H1 (cell line): ENCODE measurements at regions not wholly inside any gene's neighbourhood (a gene's known extent, or its start where the extent isn't known, plus 50 kb on each side); places are given as distances from the start of the nearest gene placed in this dataset.

Experiments
- CTCF ChIA-PET: fragments of 300-600 bp; sonication (Branson Sonifier 250); formaldehyde crosslinking; loops from one replicate; lab custom pipeline; 2021; ENCODE audit not compliant: partially characterized antibody; lab: Charles Lee
- POLR2A ChIA-PET: fragments of 300-600 bp; sonication (Branson Sonifier 250); formaldehyde crosslinking; loops from one replicate; lab custom pipeline; 2021; ENCODE audit warnings: inconsistent platforms; ENCODE audit not compliant: partially characterized antibody; lab: Charles Lee
- DNase-seq, 2 experiments: peaks; one replicate each; pipeline versions ENCODE4 v3.0.0 to v3.0.0-alpha.2; 2010 to 2022; ENCODE audit warnings: low spot score in 2 of 2, low read depth in 1 of 2, mixed read lengths in 1 of 2
- FAIRE-seq: peaks from 2 replicates; lab custom pipeline; 2011; peaks lifted over from hg19 to GRCh38; lab: Jason Lieb, UNC
- H2AFZ ChIP-seq: 2 replicates; pipeline ENCODE4 v1.8.1; 2012; ENCODE audit warnings: low read length, inconsistent platforms
- H2AK5ac ChIP-seq: 2 replicates; pipeline ENCODE4 v1.6.1; 2013; ENCODE audit warnings: low read depth, low read length
- H2BK120ac ChIP-seq: replicated peaks from 2 replicates; pipeline ENCODE3; 2013; ENCODE audit warnings: low read depth, low read length, inconsistent platforms
- H2BK12ac ChIP-seq: 2 replicates; pipeline ENCODE4 v1.6.1; 2013; ENCODE audit warnings: low read depth, low read length
- H2BK15ac ChIP-seq: 2 replicates; pipeline ENCODE4 v1.6.1; 2013; ENCODE audit warnings: low read length
- H2BK20ac ChIP-seq: 2 replicates; pipeline ENCODE4 v1.6.1; 2013; ENCODE audit warnings: low read length
- H2BK5ac ChIP-seq: 2 replicates; pipeline ENCODE4 v1.6.1; 2013; ENCODE audit warnings: low read depth, low read length
- H3K14ac ChIP-seq: 2 replicates; pipeline ENCODE4 v1.6.1; 2013; ENCODE audit warnings: inconsistent platforms; ENCODE audit not compliant: insufficient read length
- H3K18ac ChIP-seq: 2 replicates; pipeline ENCODE4 v1.6.1; 2013; ENCODE audit warnings: low read length; ENCODE audit errors: extremely low read depth
- H3K23ac ChIP-seq: 2 replicates; pipeline ENCODE4 v1.6.1; 2013; ENCODE audit warnings: inconsistent platforms; ENCODE audit not compliant: insufficient read length
- H3K23me2 ChIP-seq: 2 replicates; pipeline ENCODE4 v1.6.1; 2013; ENCODE audit warnings: low read depth, low read length
- H3K27ac ChIP-seq: 2 replicates; pipeline ENCODE4 v1.6.1; 2011; ENCODE audit warnings: low read depth, low read length, inconsistent platforms
- H3K27me3 ChIP-seq, 4 experiments: replicated peaks in 1 of 4; 1 replicate in 1 of 4; 2 replicates in 3 of 4; pipeline versions ENCODE4 v1.6.1 to v1.8.1; 2011 to 2013; ENCODE audit warnings: low read length in 3 of 4, mild to moderate bottlenecking in 3 of 4, inconsistent platforms in 2 of 4, mixed read lengths in 2 of 4, moderate library complexity in 1 of 4; ENCODE audit not compliant: control insufficient read depth in 3 of 4, insufficient read depth in 3 of 4; ENCODE audit errors: extremely low read depth in 1 of 4
- H3K36me3 ChIP-seq, 4 experiments: 2 replicates each; pipeline versions ENCODE4 v1.6.1 to v1.8.1; 2011 to 2013; ENCODE audit warnings: mild to moderate bottlenecking in 4 of 4, low read length in 3 of 4, moderate library complexity in 2 of 4, control low read depth in 1 of 4, inconsistent platforms in 1 of 4; ENCODE audit not compliant: insufficient read depth in 4 of 4, control insufficient read depth in 2 of 4
- H3K4ac ChIP-seq: replicated peaks from 2 replicates; pipeline ENCODE3; 2013; ENCODE audit warnings: low read length, low read depth, mixed read lengths, inconsistent platforms; ENCODE audit not compliant: insufficient read length
- H3K4me1 ChIP-seq, 4 experiments: replicated peaks in 1 of 4; 1 replicate in 1 of 4; 2 replicates in 3 of 4; pipeline versions ENCODE4 v1.6.1 to v1.8.1; 2011 to 2013; ENCODE audit warnings: low read length in 3 of 4, inconsistent platforms in 2 of 4, mixed read lengths in 1 of 4; ENCODE audit not compliant: insufficient read depth in 4 of 4, control insufficient read depth in 3 of 4
- H3K4me2 ChIP-seq, 2 experiments: 2 replicates each; pipeline versions ENCODE4 v1.6.1 to v1.8.1; 2011 to 2013; ENCODE audit warnings: low read depth in 2 of 2, low read length in 2 of 2, control low read depth in 1 of 2, inconsistent platforms in 1 of 2, mild to moderate bottlenecking in 1 of 2; ENCODE audit not compliant: insufficient read depth in 1 of 2
- H3K4me3 ChIP-seq, 4 experiments: fragments of 200-600, 300-600 bp in 1 of 4; sonication (generic), shearing (Covaris generic), sonication (Bioruptor Twin) in 1 of 4; 2 replicates each; pipeline versions ENCODE4 v1.5.1 to v1.8.1; 2011 to 2016; ENCODE audit warnings: low read length in 4 of 4, low read depth in 3 of 4, control low read depth in 2 of 4, inconsistent platforms in 2 of 4, mild to moderate bottlenecking in 2 of 4, mixed read lengths in 1 of 4, moderate library complexity in 1 of 4; ENCODE audit not compliant: insufficient read depth in 2 of 4; ENCODE audit errors: extremely low read depth in 1 of 4
- H3K56ac ChIP-seq: replicated peaks from 2 replicates; pipeline ENCODE3; 2013; ENCODE audit warnings: low read depth, mild to moderate bottlenecking, mixed read lengths, low read length, inconsistent platforms; ENCODE audit not compliant: insufficient read length
- H3K79me1 ChIP-seq: 2 replicates; pipeline ENCODE4 v1.6.1; 2013; ENCODE audit warnings: low read depth, low read length, control low read depth
- H3K79me2 ChIP-seq, 2 experiments: 2 replicates each; pipeline versions ENCODE4 v1.6.1 to v1.8.1; 2012 to 2013; ENCODE audit warnings: low read length in 2 of 2, mild to moderate bottlenecking in 2 of 2, inconsistent platforms in 1 of 2; ENCODE audit not compliant: insufficient read depth in 2 of 2, control insufficient read depth in 1 of 2
- H3K9ac ChIP-seq, 4 experiments: replicated peaks in 1 of 4; 1 replicate in 1 of 4; 2 replicates in 3 of 4; pipeline versions ENCODE4 v1.6.1 to v1.8.1; 2011 to 2013; ENCODE audit warnings: low read depth in 3 of 4, low read length in 3 of 4, control low read depth in 2 of 4, mild to moderate bottlenecking in 2 of 4, moderate library complexity in 2 of 4, inconsistent platforms in 1 of 4; ENCODE audit errors: extremely low read depth in 1 of 4
- H3K9me3 ChIP-seq, 2 experiments: 2 replicates each; pipeline versions ENCODE4 v1.6.1 to v1.8.1; 2012 to 2013; ENCODE audit warnings: mild to moderate bottlenecking in 2 of 2, moderate library complexity in 2 of 2, control low read depth in 1 of 2, inconsistent platforms in 1 of 2, low read depth in 1 of 2, low read length in 1 of 2, mixed read lengths in 1 of 2; ENCODE audit not compliant: insufficient read depth in 2 of 2
- H4K20me1 ChIP-seq, 2 experiments: replicated peaks in 1 of 2; 2 replicates each; pipeline versions ENCODE3 to v1.8.1; 2011 to 2013; ENCODE audit warnings: inconsistent platforms in 2 of 2, low read length in 2 of 2, mild to moderate bottlenecking in 1 of 2; ENCODE audit not compliant: insufficient read depth in 2 of 2, control insufficient read depth in 1 of 2
- H4K5ac ChIP-seq: 2 replicates; pipeline ENCODE4 v1.6.1; 2013; ENCODE audit warnings: low read length, low read depth, mixed read lengths, inconsistent platforms; ENCODE audit not compliant: insufficient read length
- H4K8ac ChIP-seq: 2 replicates; pipeline ENCODE4 v1.8.0; 2013; ENCODE audit warnings: mild to moderate bottlenecking, moderate library complexity, low read length, inconsistent platforms; ENCODE audit not compliant: insufficient read depth; ENCODE audit errors: extremely low read depth
- H4K91ac ChIP-seq: replicated peaks from 2 replicates; pipeline ENCODE3; 2013; ENCODE audit warnings: low read length, mixed read lengths, inconsistent platforms; ENCODE audit not compliant: insufficient read length
- CHD2 ChIP-seq: IDR thresholded peaks from 2 replicates; pipeline ENCODE4 v1.6.1; 2012; ENCODE audit warnings: low read length, improper control_type of control experiment
- CTBP2 ChIP-seq: IDR thresholded peaks from 2 replicates; pipeline ENCODE4 v1.7.0; 2011; ENCODE audit warnings: borderline replicate concordance, mild to moderate bottlenecking, moderate library complexity, mixed read lengths, low read length; ENCODE audit not compliant: insufficient read depth, insufficient read length
- EZH2 ChIP-seq: fragments of 200-600 bp; sonication (generic); IDR thresholded peaks from 2 replicates; pipeline ENCODE4 v1.7.1; 2012; ENCODE audit warnings: low read depth, mild to moderate bottlenecking, moderate library complexity, low read length, inconsistent platforms; ENCODE audit not compliant: severe bottlenecking
- FOSL1 ChIP-seq: IDR thresholded peaks from 2 replicates; pipeline ENCODE4 v1.6.1; 2011; ENCODE audit warnings: mild to moderate bottlenecking, low read depth, low read length, moderate library complexity; ENCODE audit not compliant: insufficient read depth
- KDM1A ChIP-seq: fragments of 200-600, 300-600 bp; sonication (generic); IDR thresholded peaks from 2 replicates; pipeline ENCODE4 v1.7.1; 2016; ENCODE audit warnings: mild to moderate bottlenecking, low read length, borderline replicate concordance
- KDM4A ChIP-seq: IDR thresholded peaks from one replicate; pipeline ENCODE4 v1.7.1; 2012; ENCODE audit warnings: low read depth, mild to moderate bottlenecking, moderate library complexity, low read length, inconsistent platforms; ENCODE audit not compliant: severe bottlenecking
- MAX ChIP-seq: IDR thresholded peaks from 2 replicates; pipeline ENCODE4 v1.6.1; 2012; ENCODE audit warnings: inconsistent platforms
- NRF1 ChIP-seq: IDR thresholded peaks from 2 replicates; pipeline ENCODE4 v1.6.1; 2011; ENCODE audit warnings: mild to moderate bottlenecking, low read depth, low read length, improper control_type of control experiment
- POLR2A ChIP-seq, 2 experiments: IDR thresholded peaks; 1 replicate in 1 of 2; 2 replicates in 1 of 2; pipeline ENCODE4 v1.6.1; 2011; ENCODE audit warnings: low read depth in 2 of 2, low read length in 2 of 2, mild to moderate bottlenecking in 2 of 2; ENCODE audit errors: control extremely low read depth in 1 of 2
- RBBP5 ChIP-seq: IDR thresholded peaks from 2 replicates; pipeline ENCODE4 v1.7.1; 2012; ENCODE audit warnings: low read depth, mild to moderate bottlenecking, inconsistent platforms, low read length, moderate library complexity, borderline replicate concordance
- RFX5 ChIP-seq: IDR thresholded peaks from 2 replicates; pipeline ENCODE4 v1.6.1; 2011; ENCODE audit warnings: low read depth, low read length, improper control_type of control experiment, borderline replicate concordance
- ZNF274 ChIP-seq: IDR thresholded peaks from 2 replicates; pipeline ENCODE4 v1.7.0; 2012; ENCODE audit warnings: low read length, borderline replicate concordance; ENCODE audit errors: extremely low read depth
- WGBS, 2 experiments: shearing (Covaris generic) in 1 of 2; methylation state at CpG; one replicate each; pipeline versions ENCODE4 v1.1.6 to v1.1.7; 2013 to 2015; ENCODE audit warnings: low lambda C conversion rate in 2 of 2, mixed read lengths in 2 of 2, inconsistent platforms in 1 of 2, low coverage in 1 of 2, missing lambda C conversion rate in 1 of 2; ENCODE audit not compliant: insufficient replicate concordance in 2 of 2, insufficient coverage in 1 of 2, insufficient read length in 1 of 2; ENCODE audit errors: extremely low coverage in 1 of 2, missing lambda C conversion rate in 1 of 2; 5-methylcytosine and 5-hydroxymethylcytosine counted together

GRCh38 chr6:159456349-159456748 lies 236.7 kb downstream of the SOD2 start:
- no peak overlapping the region for H3K18ac ChIP-seq
- POLR2A ChIA-PET = no interaction called here
- no peak overlapping the region for H3K23ac ChIP-seq
- no peak overlapping the region; a peak in 1 of 8 replicates for H3K4me3 ChIP-seq
- FAIRE-seq (no peak), DNase-seq (no peak)
- no peaks in the 10 kb centered on the region for H3K36me3 ChIP-seq
- H3K56ac ChIP-seq = no peak overlapping the region
- H2BK12ac ChIP-seq = no peak overlapping the region
- no peak overlapping the region for H4K8ac ChIP-seq
- no peak overlapping the region for H4K5ac ChIP-seq
- CTCF ChIA-PET = no interaction called here
- H4K91ac ChIP-seq = no peak overlapping the region
- H2AFZ ChIP-seq = no peak overlapping the region
- no peak overlapping the region for H2AK5ac ChIP-seq
- no peak overlapping the region for H2BK120ac ChIP-seq
- H3K27me3 ChIP-seq = no peaks in the 10 kb centered on the region
- no peaks in the 10 kb centered on the region for H3K79me1 ChIP-seq
- H3K27ac ChIP-seq = no peak overlapping the region
- H3K9ac ChIP-seq = no peak overlapping the region
- H2BK20ac ChIP-seq = no peak overlapping the region
- no peak overlapping the region for H2BK5ac ChIP-seq
- H4K20me1 ChIP-seq = no peaks in the 10 kb centered on the region
- TF ChIP-seq MAX (no peak), POLR2A (IDR thresholded peaks at IDR 0.05; ENCODE audit: control extremely low read depth in 1 of 2, low read depth in 2 of 2, low read length in 2 of 2) (no peak), NRF1 (no peak), ZNF274 (no peak), RBBP5 (no peak), CTBP2 (no peak), KDM1A (no peak), RFX5 (no peak), EZH2 (no peak), CHD2 (no peak), KDM4A (no peak), FOSL1 (no peak)
- no peaks in the 10 kb centered on the region for H3K4me1 ChIP-seq
- H2BK15ac ChIP-seq = no peak overlapping the region
- H3K4ac ChIP-seq = no peak overlapping the region
- H3K23me2 ChIP-seq = no peaks in the 10 kb centered on the region
- 88% methylated on average over 2 of the region's 2 CpGs; no CpG with 5 or more reads in 1 of the 2 experiments for WGBS, 2 experiments
- no peak overlapping the region for H3K14ac ChIP-seq
- no peaks in the 10 kb centered on the region for H3K79me2 ChIP-seq
- H3K9me3 ChIP-seq = peaks cover 39 to 47% of the 10 kb centered on the region in 2 experiments
- no peak overlapping the region for H3K4me2 ChIP-seq
